ENCODE measurements at regions not wholly inside any gene's neighbourhood (a gene's known extent, or its start where the extent isn't known, plus 50 kb on each side); places are given as distances from the start of the nearest gene placed in this dataset.
"Not testable (repeated sequence)": the region's sequence is repeated elsewhere in the genome, so short reads cannot be mapped to it uniquely, and the experiment has no call there.

- FAIRE-seq = no peak
- Histone ChIP-seq H3K27me3 (no peaks in the 10 kb centered on the region), H3K36me3 (no peaks in the 10 kb centered on the region), H3K4me3 (no peak overlapping the region), H3K4me1 (no peaks in the 10 kb centered on the region), H3K27ac (no peak overlapping the region), H3K9me3 (no peaks in the 10 kb centered on the region)
- TF ChIP-seq CTCF (IDR thresholded peaks at IDR 0.05) = no peak
- no peak for DNase-seq
- ATAC-seq = no peak
- intact Hi-C loops (cut with DNase I) = no loop called here
- WGBS, 2 donors = 73 to 82% methylated on average over 6 of the region's 6 CpGs
Observed at GRCh38 chr15:98103570-98103969, 143.1 kb downstream of the ARRDC4 start.

GRCh38 chr15:98104386-98105151 lies 144.1 kb downstream of the ARRDC4 start:
- H3K27me3 ChIP-seq; H3K9me3 ChIP-seq; FAIRE-seq; intact Hi-C loops (cut with DNase I); ATAC-seq; H3K36me3 ChIP-seq; DNase-seq; H3K4me1 ChIP-seq; H3K27ac ChIP-seq; H3K4me3 ChIP-seq: not testable (repeated sequence)
- 82% methylated on average over 39 to 53 of the region's 53 CpGs for WGBS, 2 donors

- H3K4me3 ChIP-seq; DNase-seq; FAIRE-seq; H3K9me3 ChIP-seq; intact Hi-C loops (cut with DNase I); H3K27ac ChIP-seq; H3K27me3 ChIP-seq; H3K36me3 ChIP-seq; H3K4me1 ChIP-seq; ATAC-seq: not testable (repeated sequence)
- WGBS, 2 donors = 52 to 63% methylated on average over 10 of the region's 10 CpGs
Observed at GRCh38 chr15:98106615-98107194, 146.2 kb downstream of the ARRDC4 start.

- no peaks in the 10 kb centered on the region for H3K4me1 ChIP-seq
- DNase-seq (no peak), ATAC-seq (no peak), FAIRE-seq (no peak)
- H3K36me3 ChIP-seq = no peaks in the 10 kb centered on the region
- intact Hi-C loops (cut with DNase I) = no loop called here
- H3K27ac ChIP-seq = no peak overlapping the region
- H3K4me3 ChIP-seq = no peak overlapping the region
- 53 to 62% methylated on average over 3 of the region's 3 CpGs for WGBS, 2 donors
- H3K9me3 ChIP-seq = no peaks in the 10 kb centered on the region
- TF ChIP-seq CTCF (IDR thresholded peaks at IDR 0.05) = no peak
- H3K27me3 ChIP-seq = no peaks in the 10 kb centered on the region
Observed at GRCh38 chr15:98111806-98112205, 151.3 kb downstream of the ARRDC4 start.

- intact Hi-C loops (cut with DNase I) = no loop called here
- no peak for FAIRE-seq
- no peak overlapping the region for H3K4me3 ChIP-seq
Observed at GRCh38 chr15:98113327-98113726, 152.8 kb downstream of the ARRDC4 start.

More at GRCh38 chr15:98113327-98113726, 152.8 kb downstream of the ARRDC4 start:
- H3K36me3 ChIP-seq = no peaks in the 10 kb centered on the region
- H3K27me3 ChIP-seq = no peaks in the 10 kb centered on the region
- ATAC-seq (no peak), DNase-seq (no peak)
- H3K4me1 ChIP-seq = no peaks in the 10 kb centered on the region
- 92% methylated on average over 5 of the region's 5 CpGs for WGBS, 2 donors
- no peak for TF ChIP-seq CTCF (IDR thresholded peaks at IDR 0.05)
- H3K9me3 ChIP-seq = no peaks in the 10 kb centered on the region
- H3K27ac ChIP-seq = no peak overlapping the region
